ENCODE measurements at regions not wholly inside any gene's neighbourhood (a gene's known extent, or its start where the extent isn't known, plus 50 kb on each side); places are given as distances from the start of the nearest gene placed in this dataset.

DNA sequence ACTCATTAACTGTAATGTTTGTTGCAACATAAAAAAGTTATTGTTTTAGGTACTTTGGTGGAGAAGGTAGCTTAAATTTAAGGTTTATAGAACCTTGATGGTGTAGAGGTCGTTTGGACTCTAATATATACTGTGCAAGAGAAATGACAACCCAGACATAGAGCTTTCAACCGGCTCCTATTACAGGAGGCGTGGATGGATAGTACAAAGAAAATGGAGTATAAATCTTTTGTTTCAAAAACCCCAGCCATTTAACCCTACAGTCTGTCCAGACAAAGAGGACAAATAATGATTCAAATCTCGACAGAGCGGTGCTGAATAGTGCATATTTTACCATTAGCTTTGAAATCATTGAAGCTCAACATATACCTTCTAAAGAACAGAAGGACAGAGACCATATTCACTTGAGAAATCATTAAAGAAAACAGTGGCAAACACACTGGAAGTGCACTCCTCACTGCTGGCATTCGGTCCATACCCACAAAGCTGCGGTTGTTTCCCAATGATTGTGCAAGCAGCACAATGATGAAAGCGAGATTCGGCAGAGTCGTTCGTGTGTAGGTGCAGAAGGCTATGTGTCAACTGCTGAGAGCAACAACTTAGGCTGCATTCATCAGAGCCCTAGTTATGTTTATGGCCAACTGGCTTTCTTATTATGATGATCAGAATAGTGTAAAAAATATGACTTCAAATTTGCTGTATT lies 688.6 kb downstream of the NOVA1 start:
- TF ChIP-seq POLR2AphosphoS5 (IDR thresholded peaks at IDR 0.05) (no peak), CTCF (IDR thresholded peaks at IDR 0.05) (no peak), EP300 (IDR thresholded peaks at IDR 0.05) (no peak), POLR2A (IDR thresholded peaks at IDR 0.05) (no peak)
- ATAC-seq (ENCODE audit: low FRiP score in 2 of 2) (no peak), DNase-seq (no peak)
- Histone ChIP-seq H3K9me3 (no peaks in the 10 kb centered on the region), H3K27me3 (no peaks in the 10 kb centered on the region), H3K36me3 (no peaks in the 10 kb centered on the region), H3K4me1 (no peaks in the 10 kb centered on the region), H3K27ac (no peak overlapping the region), H3K4me3 (no peak overlapping the region)
- 76% methylated on average over 11 of the region's 11 CpGs for WGBS, 2 donors

DNA sequence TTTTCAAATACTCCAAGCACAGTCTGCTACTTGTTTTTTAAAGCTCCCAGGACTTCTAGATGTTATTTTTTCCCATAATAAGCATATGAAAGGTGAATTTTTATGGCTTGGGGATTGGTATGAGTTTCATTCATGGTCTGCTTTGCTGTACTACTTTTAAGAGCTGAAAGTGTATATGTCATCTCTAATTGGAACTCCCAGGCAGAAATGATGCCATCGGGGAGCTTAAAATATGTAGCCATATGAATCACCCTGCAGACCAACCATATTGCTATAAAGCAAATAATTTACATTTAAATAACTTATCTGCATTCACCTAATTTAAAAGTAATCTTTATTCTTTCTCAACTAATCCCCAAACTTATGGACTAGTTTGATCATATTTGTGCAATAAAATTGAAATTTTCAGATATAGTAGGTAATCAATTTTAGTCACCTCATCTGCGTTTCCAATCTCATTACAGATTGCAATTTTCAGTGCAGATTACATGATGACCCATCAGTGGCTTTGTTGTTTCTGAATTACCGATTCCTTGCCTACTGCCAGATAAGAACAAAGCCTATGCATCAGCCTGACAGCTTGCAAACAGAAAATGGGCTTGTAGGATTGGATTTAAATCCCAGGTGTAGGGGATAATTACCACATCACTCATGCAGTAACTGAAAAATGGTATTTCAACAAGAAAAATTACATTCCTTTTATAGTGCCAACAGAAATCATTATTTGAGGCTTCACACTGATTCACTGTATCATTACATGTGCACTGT lies 689.4 kb downstream of the NOVA1 start:
- Histone ChIP-seq H3K27me3 (no peaks in the 10 kb centered on the region), H3K9me3 (no peaks in the 10 kb centered on the region), H3K27ac (no peak overlapping the region), H3K36me3 (no peaks in the 10 kb centered on the region), H3K4me1 (no peaks in the 10 kb centered on the region), H3K4me3 (no peak overlapping the region)
- ATAC-seq (ENCODE audit: low FRiP score in 2 of 2): no peak
- DNase-seq: no peak
- no peak for TF ChIP-seq EP300 (IDR thresholded peaks at IDR 0.05)
- TF ChIP-seq POLR2AphosphoS5 (IDR thresholded peaks at IDR 0.05): no peak
- no peak for TF ChIP-seq POLR2A (IDR thresholded peaks at IDR 0.05)
- TF ChIP-seq CTCF (IDR thresholded peaks at IDR 0.05): no peak
- WGBS, 2 donors: 70 to 71% methylated on average over 3 of the region's 3 CpGs

- ATAC-seq (ENCODE audit: low FRiP score in 2 of 2): no peak
- 47 to 57% methylated on average over 3 of the region's 3 CpGs for WGBS, 2 donors
- H3K27me3 ChIP-seq: no peaks in the 10 kb centered on the region
Observed at GRCh38 chr14:25904446-25904845, 693.4 kb downstream of the NOVA1 start.

DNA sequence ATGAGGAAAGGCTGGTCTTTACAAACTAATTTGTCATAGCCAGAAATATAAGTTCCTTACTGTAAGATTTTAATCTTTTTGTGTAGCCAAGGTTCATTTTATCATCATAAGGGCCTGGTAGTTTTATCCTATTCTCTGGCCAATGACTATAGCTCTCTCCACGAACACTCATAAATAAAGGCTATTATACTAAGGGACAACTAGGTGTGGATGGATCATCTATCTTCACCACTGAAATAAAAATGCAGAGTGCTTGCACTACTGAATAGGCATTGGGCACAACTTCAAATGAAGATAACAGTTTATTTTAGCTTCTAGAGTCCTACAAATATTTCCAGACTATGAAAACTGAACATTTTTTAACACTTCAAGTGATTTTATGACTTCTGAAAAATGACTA lies 698.6 kb downstream of the NOVA1 start:
- DNase-seq: no peak
- TF ChIP-seq POLR2AphosphoS5 (IDR thresholded peaks at IDR 0.05) (no peak), EP300 (IDR thresholded peaks at IDR 0.05) (no peak), POLR2A (IDR thresholded peaks at IDR 0.05) (no peak)
- H3K27me3 ChIP-seq: no peaks in the 10 kb centered on the region

More at GRCh38 chr14:25904446-25904845, 693.4 kb downstream of the NOVA1 start:
- Histone ChIP-seq H3K4me1 (no peaks in the 10 kb centered on the region), H3K36me3 (no peaks in the 10 kb centered on the region), H3K4me3 (no peak overlapping the region), H3K9me3 (no peaks in the 10 kb centered on the region), H3K27ac (no peak overlapping the region)
- TF ChIP-seq POLR2A (IDR thresholded peaks at IDR 0.05): no peak
- TF ChIP-seq EP300 (IDR thresholded peaks at IDR 0.05): no peak
- TF ChIP-seq POLR2AphosphoS5 (IDR thresholded peaks at IDR 0.05): no peak
- TF ChIP-seq CTCF (IDR thresholded peaks at IDR 0.05): no peak
- no peak for DNase-seq

GRCh38 chr14:25896777-25897176 lies 701.1 kb downstream of the NOVA1 start:
- no peaks in the 10 kb centered on the region for H3K36me3 ChIP-seq
- H3K4me1 ChIP-seq: no peaks in the 10 kb centered on the region
- H3K9me3 ChIP-seq: no peaks in the 10 kb centered on the region
- no peak for DNase-seq
- ATAC-seq (ENCODE audit: low FRiP score in 2 of 2): no peak
- H3K27me3 ChIP-seq: no peaks in the 10 kb centered on the region
- H3K27ac ChIP-seq: no peak overlapping the region
- TF ChIP-seq EP300 (IDR thresholded peaks at IDR 0.05): no peak
- no peak overlapping the region for H3K4me3 ChIP-seq
- WGBS, 2 donors: 69 to 83% methylated on average over 1 of the region's 1 CpG

More for the DNA sequence above, 698.6 kb downstream of the NOVA1 start:
- no peak overlapping the region for H3K4me3 ChIP-seq
- 66 to 92% methylated on average over 1 of the region's 1 CpG for WGBS, 2 donors
- H3K9me3 ChIP-seq: no peaks in the 10 kb centered on the region
- no peaks in the 10 kb centered on the region for H3K4me1 ChIP-seq
- no peak overlapping the region for H3K27ac ChIP-seq
- ATAC-seq (ENCODE audit: low FRiP score in 2 of 2): no peak
- H3K36me3 ChIP-seq: no peaks in the 10 kb centered on the region
